Motor neuron (in vitro differentiated cells): ENCODE measurements at regions not wholly inside any gene's neighbourhood (a gene's known extent, or its start where the extent isn't known, plus 50 kb on each side); places are given as distances from the start of the nearest gene placed in this dataset.

Experiments
- ATAC-seq, 8 experiments: fragments of 200-7000 bp; cut with Tn5 transposase; replicated peaks in 6 of 8; 2 replicates each; pipeline ENCODE4 v1.8.0; 2021; ENCODE audit warnings: mild to moderate bottlenecking in 8 of 8, moderate library complexity in 8 of 8
- H3K27ac ChIP-seq, 2 donors: fragments of 250-450 bp; sonication (Bioruptor Pico); 2 replicates each; pipeline ENCODE4 v1.9.0; 2021; ENCODE audit warnings: antibody characterized with exemption in 2 of 2, mild to moderate bottlenecking in 2 of 2, moderate library complexity in 1 of 2
- H3K4me1 ChIP-seq, 2 donors: fragments of 250-450 bp; sonication (Bioruptor Pico); replicated peaks in 1 of 2; 2 replicates each; pipeline ENCODE4 v1.6.1; 2021; ENCODE audit warnings: antibody characterized with exemption in 2 of 2, mild to moderate bottlenecking in 2 of 2, moderate library complexity in 1 of 2
- H3K4me3 ChIP-seq, 5 donors: fragments of 250-450 bp; sonication (Bioruptor Pico); 2 replicates each; pipeline ENCODE4 v1.9.0; 2021; ENCODE audit warnings: antibody characterized with exemption in 5 of 5, mild to moderate bottlenecking in 5 of 5, moderate library complexity in 4 of 5
- WGBS, 10 experiments: fragments of 450-650 bp; shearing (Covaris generic); methylation state at CpG; one replicate each; pipeline ENCODE4 v1.0.0; 2022; 5-methylcytosine and 5-hydroxymethylcytosine counted together
- in situ Hi-C, 9 experiments: fragments of 400-800 bp; cut with MboI; loops; one replicate each; pipeline ENCODE4 v1.15.0; 2021; ENCODE audit warnings: low sequenced_read_pairs in 9 of 9, low pct_unique_long_range_greater_than_20kb in 2 of 9; ENCODE audit not compliant: unreplicated experiment in 9 of 9

DNA sequence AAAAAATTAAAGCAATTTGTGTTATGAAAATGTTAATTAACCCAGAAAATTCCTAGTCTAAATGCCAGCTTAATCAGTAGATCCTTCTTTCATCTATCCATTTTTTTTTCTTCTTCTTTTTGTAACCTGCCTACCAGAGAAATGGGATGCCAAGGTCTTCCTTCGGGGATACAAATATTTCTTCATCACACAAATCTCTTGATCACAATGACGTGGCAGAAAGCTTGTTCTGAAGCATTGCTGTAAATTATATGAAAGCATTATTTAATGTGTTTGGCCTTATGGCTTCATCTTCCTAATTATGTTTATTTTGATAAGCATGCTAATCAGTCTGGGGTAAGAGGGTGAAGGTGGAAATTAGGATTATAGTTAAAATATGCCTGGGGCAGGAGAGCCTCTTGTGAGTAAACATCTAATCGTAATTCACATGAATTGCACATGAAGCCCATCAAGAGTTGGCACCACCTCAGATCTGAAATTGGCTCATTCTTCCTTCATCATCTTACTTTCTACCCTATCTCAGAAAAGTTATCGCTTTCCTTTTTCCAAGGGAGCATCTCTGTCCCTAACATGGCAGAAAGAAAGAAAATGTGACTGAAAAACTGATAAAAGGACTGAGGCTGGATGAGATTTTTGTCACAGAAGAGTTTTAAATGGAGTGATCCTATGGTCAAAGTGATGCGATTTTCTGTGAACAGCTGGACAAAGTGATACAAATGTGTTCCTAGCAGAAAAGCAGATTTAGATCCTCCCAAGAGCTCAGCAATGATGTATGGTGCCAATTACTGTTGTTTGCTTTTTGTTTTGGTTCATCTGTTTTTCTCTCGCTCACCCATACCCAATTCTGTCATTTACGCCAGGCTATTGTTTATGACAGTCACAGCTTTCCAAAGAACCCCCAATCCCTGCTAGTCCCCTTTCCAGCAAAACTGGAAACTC lies 76.9 kb upstream of the PMAIP1 start:
- Histone ChIP-seq H3K27ac (no peak overlapping the region), H3K4me1 (peaks cover 0 to 8% of the 10 kb centered on the region in 2 donors), H3K4me3 (no peak overlapping the region)
- WGBS, 10 experiments, result 15 to 90% (median 83%) methylated on average over 1 to 7 of the region's 7 CpGs
- ATAC-seq, result no peak
- in situ Hi-C loops, result loop anchor here in 7 of 9 experiments (10.0 to 25.0 kb wide), 3 partner anchors 186 to 361 kb away; no protein-coding TSS in a partner anchor

DNA sequence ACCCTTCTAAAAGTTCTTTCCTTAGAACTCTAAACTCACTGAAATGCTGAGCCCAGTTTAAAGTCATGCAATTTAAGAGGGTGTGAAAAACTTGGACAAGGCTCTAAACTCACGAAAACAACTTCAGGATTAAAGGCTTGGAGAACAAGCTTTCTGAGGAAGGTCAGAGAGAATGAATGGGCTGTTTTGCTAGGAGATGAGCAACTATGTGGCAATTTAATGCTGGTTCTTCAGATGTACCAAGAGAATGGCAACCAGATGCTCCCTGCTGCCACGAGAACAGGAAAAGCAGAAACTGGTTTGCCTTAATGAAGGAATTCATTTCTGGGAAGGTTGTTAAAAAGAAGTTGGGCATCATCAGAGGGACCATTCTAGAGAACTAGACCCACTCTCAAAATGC lies 77.8 kb upstream of the PMAIP1 start:
- Histone ChIP-seq H3K27ac (no peak overlapping the region), H3K4me3 (no peak overlapping the region), H3K4me1 (peaks cover 0 to 8% of the 10 kb centered on the region in 2 donors)
- ATAC-seq, result peak in 1 of 8 experiments; percentile 41
- 0 to 51% (median 25%) methylated on average over 1 to 2 of the region's 2 CpGs; no CpG with 5 or more reads in 3 of the 10 experiments for WGBS, 10 experiments
- in situ Hi-C loops, result loop anchor here in 7 of 9 experiments (10.0 to 25.0 kb wide), 3 partner anchors 185 to 360 kb away; no protein-coding TSS in a partner anchor

DNA sequence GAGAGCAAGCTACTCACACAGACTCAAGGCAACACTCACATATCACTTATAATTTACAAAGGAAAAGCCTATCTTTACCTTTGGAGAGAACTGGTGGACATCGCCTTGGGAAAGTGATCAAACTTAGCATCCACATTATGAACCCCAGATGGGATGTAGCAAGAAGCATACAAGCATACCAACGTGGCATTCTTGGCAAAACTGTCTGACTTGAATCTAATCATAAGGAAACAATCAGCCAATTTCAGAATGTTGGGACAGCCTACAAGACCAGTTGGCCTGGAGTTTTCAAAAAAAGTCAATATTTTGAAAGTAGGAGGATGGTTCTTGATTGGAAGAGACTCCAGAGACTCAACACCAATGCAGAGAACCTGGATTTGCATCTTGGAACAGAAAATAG lies 79.1 kb upstream of the PMAIP1 start:
- 5 to 100% (median 51%) methylated on average over 1 to 2 of the region's 2 CpGs; no CpG with 5 or more reads in 2 of the 10 experiments for WGBS, 10 experiments
- H3K27ac ChIP-seq, result no peak overlapping the region
- no peak overlapping the region for H3K4me3 ChIP-seq
- peaks cover 0 to 8% of the 10 kb centered on the region in 2 donors for H3K4me1 ChIP-seq
- in situ Hi-C loops, result loop anchor here in 7 of 9 experiments (10.0 to 25.0 kb wide), 3 partner anchors 183 to 358 kb away; no protein-coding TSS in a partner anchor
- no peak for ATAC-seq

DNA sequence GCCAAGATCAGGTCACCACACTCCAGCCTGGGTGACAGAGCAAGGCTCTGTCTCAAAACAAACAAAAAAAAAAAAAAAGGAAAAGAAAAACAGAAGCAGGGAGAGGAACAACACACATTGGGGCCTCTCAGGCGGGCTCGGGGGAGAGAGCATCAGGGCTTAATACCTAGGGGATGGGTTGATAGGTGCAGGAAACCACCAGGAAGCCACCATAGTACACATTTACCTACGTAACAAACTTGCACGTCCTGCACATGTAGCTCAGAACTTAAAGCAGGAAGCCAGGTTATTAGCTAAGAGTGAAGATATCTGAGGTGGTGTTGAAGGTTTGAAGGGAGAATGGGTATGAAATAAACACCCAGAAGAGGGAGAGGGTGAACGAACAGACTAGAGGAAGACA lies 81.0 kb upstream of the PMAIP1 start:
- in situ Hi-C loops, result loop anchor here in 8 of 9 experiments (10.0 to 25.0 kb wide), 3 partner anchors 181 to 356 kb away; no protein-coding TSS in a partner anchor
- no peak for ATAC-seq
- 72 to 100% (median 90%) methylated on average over 2 to 5 of the region's 5 CpGs; no CpG with 5 or more reads in 4 of the 10 experiments for WGBS, 10 experiments
- no peak overlapping the region for H3K4me3 ChIP-seq
- no peak overlapping the region for H3K27ac ChIP-seq
- peaks cover 0 to 8% of the 10 kb centered on the region in 2 donors for H3K4me1 ChIP-seq

DNA sequence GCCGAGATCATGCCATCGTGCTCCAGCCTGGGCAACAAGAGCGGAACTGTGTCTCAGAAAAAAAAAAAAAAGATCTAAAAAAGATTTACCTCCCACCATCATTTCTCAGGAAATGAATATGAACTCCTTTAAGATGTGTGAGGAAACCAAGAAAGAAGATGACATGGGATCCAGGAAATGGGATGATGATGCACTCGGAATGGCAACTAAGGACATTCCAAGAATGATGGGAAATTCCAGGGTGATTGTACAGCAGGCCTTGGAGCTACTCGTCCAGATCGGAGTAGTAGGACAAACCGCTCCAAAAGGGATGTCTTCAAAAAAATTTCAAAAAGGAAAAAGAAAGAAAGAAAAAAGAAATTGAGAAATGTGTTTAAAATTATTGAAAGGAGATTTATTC lies 84.9 kb upstream of the PMAIP1 start:
- no peak overlapping the region for H3K27ac ChIP-seq
- 2 to 91% (median 83%) methylated on average over 1 to 7 of the region's 7 CpGs; no CpG with 5 or more reads in 1 of the 10 experiments for WGBS, 10 experiments
- ATAC-seq, result peak in 2 of 8 experiments; percentile 32 to 37
- no peak overlapping the region for H3K4me3 ChIP-seq
- in situ Hi-C loops, result loop anchor here in 8 of 9 experiments (10.0 to 25.0 kb wide), 3 partner anchors 178 to 353 kb away; no protein-coding TSS in a partner anchor
- H3K4me1 ChIP-seq, result no peaks in the 10 kb centered on the region

DNA sequence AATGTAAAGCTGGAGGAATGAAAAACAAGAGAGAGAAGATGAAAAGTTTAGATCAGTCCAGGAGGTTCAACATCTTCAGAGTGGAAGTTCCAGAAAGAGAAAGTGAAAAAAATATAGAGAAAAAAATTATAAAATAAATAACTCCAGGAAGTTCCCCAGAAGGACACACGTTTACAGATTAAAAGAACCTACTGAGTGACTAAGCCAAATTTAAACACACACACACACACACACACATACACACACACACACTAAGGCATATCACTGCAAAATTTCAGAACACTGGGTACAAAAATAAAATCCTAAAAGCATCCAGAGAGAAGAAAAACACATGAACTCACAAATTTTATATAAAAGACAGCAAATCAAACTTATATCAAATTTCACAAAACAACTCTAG lies 85.9 kb upstream of the PMAIP1 start:
- H3K27ac ChIP-seq, result no peak overlapping the region
- 0 to 75% (median 32%) methylated on average over 1 of the region's 1 CpG; no CpG with 5 or more reads in 2 of the 10 experiments for WGBS, 10 experiments
- no peaks in the 10 kb centered on the region for H3K4me1 ChIP-seq
- H3K4me3 ChIP-seq, result no peak overlapping the region
- in situ Hi-C loops, result loop anchor here in 8 of 9 experiments (10.0 to 25.0 kb wide), 3 partner anchors 177 to 352 kb away; no protein-coding TSS in a partner anchor
- ATAC-seq, result no peak

DNA sequence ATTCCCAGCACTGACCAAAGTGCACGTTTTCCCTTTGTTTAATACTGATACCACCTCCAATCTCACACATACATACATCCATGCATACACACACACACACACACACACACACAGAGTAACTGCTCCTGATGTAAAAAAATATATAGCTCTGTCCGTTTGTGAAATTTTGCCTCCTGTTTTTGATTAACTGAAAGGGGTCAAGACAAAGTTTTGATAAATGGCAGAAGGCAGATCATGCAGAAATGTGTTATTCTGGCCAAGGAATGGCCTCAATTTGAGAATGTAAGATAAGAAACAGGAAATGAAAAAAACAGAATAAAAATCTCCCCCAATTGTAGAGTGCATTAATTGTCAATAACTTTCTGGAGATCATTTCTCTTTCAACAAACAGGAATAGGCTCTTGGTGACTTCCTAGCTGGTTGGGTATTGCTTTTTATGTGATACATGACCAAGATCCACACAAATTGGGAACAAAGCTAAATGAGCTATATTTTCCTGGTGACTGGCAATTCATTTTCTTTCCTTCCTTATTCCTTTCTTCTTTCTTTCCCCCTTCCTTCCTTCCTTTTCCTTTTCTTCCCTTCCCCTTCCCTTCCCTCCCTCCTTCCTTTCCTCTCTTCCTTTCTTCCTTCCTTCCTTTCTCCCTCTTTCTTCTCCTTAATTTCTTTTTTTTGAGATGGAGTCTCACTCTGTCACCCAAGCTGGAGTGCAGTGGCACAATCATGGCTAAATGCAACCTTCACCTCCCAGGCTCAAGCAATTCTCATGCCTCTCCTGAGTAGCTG lies 88.9 kb upstream of the PMAIP1 start:
- WGBS, 10 experiments, result 20 to 88% (median 45%) methylated on average over 1 to 2 of the region's 2 CpGs; no CpG with 5 or more reads in 3 of the 10 experiments
- no peak for ATAC-seq
- Histone ChIP-seq H3K4me1 (no peaks in the 10 kb centered on the region), H3K27ac (no peak overlapping the region), H3K4me3 (no peak overlapping the region)
- in situ Hi-C loops, result loop anchor here in 8 of 9 experiments (10.0 to 25.0 kb wide), 3 partner anchors 174 to 349 kb away; no protein-coding TSS in a partner anchor

DNA sequence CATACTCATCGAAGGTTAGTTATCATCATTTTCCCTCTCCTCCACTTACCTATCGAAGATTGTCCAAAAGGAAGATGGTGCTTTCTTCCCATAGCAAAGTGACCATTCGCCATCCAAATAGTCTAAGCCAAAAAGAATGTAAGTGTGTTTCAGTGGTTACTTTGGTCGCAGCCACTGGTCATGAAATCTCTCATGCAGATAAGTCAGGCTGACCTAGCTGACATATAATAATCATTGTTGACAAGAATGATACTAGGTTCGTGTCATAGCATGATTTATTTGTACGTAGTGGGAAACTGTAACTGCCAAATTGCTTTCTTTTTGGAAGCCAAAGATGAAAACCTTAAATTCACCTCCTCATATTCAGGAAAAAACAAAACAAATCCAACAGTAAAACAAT lies 89.6 kb upstream of the PMAIP1 start:
- no peak for ATAC-seq
- no peak overlapping the region for H3K4me3 ChIP-seq
- no peak overlapping the region for H3K27ac ChIP-seq
- WGBS, 10 experiments, result 23 to 100% (median 72%) methylated on average over 1 to 6 of the region's 6 CpGs; no CpG with 5 or more reads in 1 of the 10 experiments
- H3K4me1 ChIP-seq, result no peaks in the 10 kb centered on the region
- in situ Hi-C loops, result loop anchor here in 8 of 9 experiments (10.0 to 25.0 kb wide), 3 partner anchors 173 to 348 kb away; no protein-coding TSS in a partner anchor

DNA sequence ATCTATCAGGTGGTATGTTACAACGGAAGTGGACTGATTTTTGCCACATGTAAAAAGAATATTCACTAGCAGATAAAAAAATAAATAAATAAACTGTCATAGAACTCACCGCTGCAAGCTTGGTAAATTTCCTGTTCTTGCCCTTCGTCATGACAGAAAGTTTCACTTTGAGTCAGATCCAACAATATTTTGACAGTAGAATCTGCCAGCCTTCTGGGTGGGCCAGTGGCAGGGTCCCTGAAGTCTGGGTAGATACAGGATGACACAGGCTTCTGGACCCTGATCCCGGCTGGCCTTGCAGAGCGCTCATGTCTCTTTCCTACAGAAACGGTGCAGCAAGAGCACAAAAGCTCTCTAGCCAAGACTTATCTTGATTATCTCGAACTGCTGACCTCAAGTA lies 97.8 kb upstream of the PMAIP1 start:
- Histone ChIP-seq H3K4me3 (no peak overlapping the region), H3K4me1 (no peaks in the 10 kb centered on the region), H3K27ac (no peak overlapping the region)
- no peak for ATAC-seq
- 50 to 93% (median 75%) methylated on average over 2 to 7 of the region's 7 CpGs for WGBS, 10 experiments
- in situ Hi-C loops, result loop anchor here in 7 of 9 experiments (25.0 kb wide), 2 partner anchors 165 to 340 kb away; no protein-coding TSS in a partner anchor

DNA sequence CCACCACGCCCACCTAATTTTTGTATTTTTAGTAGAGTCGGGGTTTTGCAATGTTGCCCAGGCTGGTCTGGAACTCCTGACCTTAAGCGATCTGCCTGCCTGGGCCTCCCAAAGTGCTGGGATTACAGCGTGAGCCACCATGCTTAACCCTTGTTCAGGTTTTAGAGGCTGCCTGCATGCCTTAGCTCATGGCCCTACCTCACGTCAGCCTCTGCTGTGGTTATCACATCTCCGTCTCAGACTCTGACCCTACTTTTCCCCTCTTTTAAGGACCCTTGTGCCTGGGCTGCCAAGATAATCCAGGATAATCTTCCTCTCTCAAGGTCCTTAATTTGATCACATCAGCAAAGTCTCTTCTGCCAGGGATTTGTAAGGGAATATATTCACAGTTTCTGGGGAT lies 98.2 kb upstream of the PMAIP1 start:
- WGBS, 10 experiments, result 80 to 100% (median 96%) methylated on average over 1 to 6 of the region's 6 CpGs; no CpG with 5 or more reads in 1 of the 10 experiments
- Histone ChIP-seq H3K4me1 (no peaks in the 10 kb centered on the region), H3K27ac (no peak overlapping the region), H3K4me3 (no peak overlapping the region)
- no peak for ATAC-seq
- in situ Hi-C loops, result loop anchor here in 7 of 9 experiments (25.0 kb wide), 2 partner anchors 164 to 339 kb away; no protein-coding TSS in a partner anchor

DNA sequence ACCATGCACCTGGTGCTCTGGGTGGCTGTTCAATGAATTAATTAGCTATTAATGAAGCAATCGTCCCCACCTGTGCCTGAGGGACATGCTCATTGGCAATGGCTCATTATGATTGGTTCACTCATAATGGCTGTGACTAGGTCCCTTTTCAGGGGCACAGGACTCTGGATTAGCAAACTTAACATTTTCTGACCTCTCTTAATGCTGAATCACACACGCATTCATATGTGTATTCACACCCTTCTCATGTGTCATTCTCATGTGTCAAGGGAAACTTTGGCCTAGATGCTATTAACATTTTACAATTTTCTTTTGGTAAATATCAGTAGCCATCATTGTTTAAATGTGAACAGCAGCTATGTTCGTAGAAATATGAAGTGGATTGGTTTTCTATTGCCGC lies 98.9 kb upstream of the PMAIP1 start:
- WGBS, 10 experiments, result 63 to 100% (median 86%) methylated on average over 1 to 4 of the region's 4 CpGs; no CpG with 5 or more reads in 1 of the 10 experiments
- ATAC-seq, result peak in 2 of 8 experiments; percentile 54 to 56
- no peak overlapping the region for H3K27ac ChIP-seq
- no peaks in the 10 kb centered on the region for H3K4me1 ChIP-seq
- in situ Hi-C loops, result loop anchor here in 7 of 9 experiments (25.0 kb wide), 2 partner anchors 164 to 339 kb away; no protein-coding TSS in a partner anchor
- no peak overlapping the region for H3K4me3 ChIP-seq

DNA sequence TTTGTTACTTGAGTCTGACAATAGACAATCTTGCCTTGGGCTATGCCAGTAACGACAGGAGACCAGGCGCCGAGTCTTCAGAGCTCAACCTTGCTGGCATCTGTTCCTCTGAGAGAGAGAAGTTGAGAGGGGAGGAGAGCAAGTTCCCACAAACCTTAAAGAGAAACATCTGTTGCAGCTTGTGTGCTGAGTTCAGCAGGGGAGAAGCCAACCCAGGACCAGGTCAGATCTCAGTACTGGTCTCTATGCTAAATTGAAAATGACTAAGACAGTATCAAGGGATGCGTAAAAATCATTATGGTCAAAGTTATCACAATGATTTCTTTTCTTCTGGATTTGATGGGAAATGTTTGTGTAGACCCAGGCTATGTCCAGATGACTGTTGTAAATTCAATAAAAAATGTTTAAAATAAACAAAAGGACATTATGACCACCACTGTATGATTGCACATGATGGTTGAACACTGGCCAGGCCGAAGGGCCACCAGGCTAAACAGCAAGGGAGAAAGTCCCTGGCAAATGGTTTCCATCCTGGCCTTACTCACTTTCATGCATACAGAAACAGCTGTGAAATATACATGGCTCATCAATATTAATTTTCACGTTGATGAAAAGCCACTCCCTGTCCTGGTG lies 100.3 kb upstream of the PMAIP1 start:
- in situ Hi-C loops, result loop anchor here in 7 of 9 experiments (25.0 kb wide), 2 partner anchors 162 to 337 kb away; no protein-coding TSS in a partner anchor
- peak in 2 of 8 experiments; percentile 78 to 85 for ATAC-seq
- Histone ChIP-seq H3K4me3 (no peak overlapping the region), H3K4me1 (no peaks in the 10 kb centered on the region), H3K27ac (no peak overlapping the region)
- WGBS, 10 experiments, result 20 to 95% (median 55%) methylated on average over 2 to 5 of the region's 6 CpGs; no CpG with 5 or more reads in 1 of the 10 experiments
